Glomerular endothelial cell (primary cell): ENCODE measurements at regions not wholly inside any gene's neighbourhood (a gene's known extent, or its start where the extent isn't known, plus 50 kb on each side); places are given as distances from the start of the nearest gene placed in this dataset.
"Not testable (repeated sequence)": the region's sequence is repeated elsewhere in the genome, so short reads cannot be mapped to it uniquely, and the experiment has no call there.

Source experiments
- DNase-seq: peaks from one replicate; pipeline ENCODE4 v3.0.0-alpha.2; 2011; ENCODE audit warnings: low read depth, low spot score; ENCODE audit errors: extremely low read depth

DNA sequence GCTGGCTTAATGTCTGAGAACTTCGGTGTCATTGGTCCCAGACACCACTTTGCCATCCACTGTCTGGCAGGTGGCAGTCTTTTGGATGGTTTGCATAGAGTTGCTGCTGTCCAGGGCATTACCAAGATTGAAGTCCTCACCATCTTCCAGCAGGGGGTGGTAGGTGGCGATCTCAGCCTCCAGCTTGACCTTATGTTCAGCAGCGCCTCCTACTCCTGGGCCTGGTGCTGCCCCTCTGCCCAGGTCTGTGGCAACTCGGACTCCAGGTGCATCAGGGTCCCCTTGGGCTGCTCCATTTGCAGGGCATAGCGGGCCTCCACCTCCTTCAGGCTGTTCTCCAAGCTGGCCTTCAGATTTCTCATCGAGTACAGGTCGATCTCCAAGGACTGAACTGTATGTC lies 573.3 kb upstream of the NCAM2 start:
- no peak for DNase-seq

DNA sequence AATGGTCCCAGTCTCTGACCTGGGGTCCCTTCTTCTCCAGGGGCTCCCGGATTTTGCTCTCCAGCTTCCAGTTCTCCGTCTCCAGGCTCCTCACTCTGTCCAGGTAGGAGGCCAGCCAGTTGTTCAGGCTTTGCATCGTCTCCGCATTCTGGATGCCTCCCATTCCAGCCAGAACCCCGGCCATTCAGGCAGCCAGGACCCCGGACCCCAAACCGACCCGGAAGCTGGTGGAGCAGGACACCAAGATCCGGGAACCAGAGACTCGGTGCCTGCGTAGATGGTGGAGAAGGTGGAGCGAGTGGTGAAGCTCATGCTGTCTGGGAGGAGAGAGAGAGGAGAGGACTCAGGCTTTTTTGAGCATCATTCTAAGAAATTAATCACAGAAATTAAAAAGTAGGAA lies 572.4 kb upstream of the NCAM2 start:
- DNase-seq, result no peak

DNA sequence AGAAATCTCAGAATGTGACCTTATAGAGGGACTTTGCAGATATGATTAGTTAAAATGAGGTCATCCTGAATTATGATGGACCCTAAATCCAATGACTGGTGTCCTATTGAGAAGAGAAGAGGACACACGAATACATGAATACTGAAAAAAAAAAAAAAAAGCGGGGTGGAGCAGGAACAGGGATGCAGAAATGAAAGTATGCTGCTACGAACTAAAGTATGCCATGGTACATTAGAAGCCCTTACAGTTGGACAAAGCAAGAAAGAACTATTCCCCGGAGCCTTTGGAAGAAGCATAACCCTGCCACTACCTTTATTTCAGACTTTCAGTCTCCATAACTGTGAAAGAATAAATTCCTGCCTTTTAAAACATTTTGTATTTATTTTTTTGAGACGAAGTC lies 557.9 kb upstream of the NCAM2 start:
- DNase-seq, result no peak

DNA sequence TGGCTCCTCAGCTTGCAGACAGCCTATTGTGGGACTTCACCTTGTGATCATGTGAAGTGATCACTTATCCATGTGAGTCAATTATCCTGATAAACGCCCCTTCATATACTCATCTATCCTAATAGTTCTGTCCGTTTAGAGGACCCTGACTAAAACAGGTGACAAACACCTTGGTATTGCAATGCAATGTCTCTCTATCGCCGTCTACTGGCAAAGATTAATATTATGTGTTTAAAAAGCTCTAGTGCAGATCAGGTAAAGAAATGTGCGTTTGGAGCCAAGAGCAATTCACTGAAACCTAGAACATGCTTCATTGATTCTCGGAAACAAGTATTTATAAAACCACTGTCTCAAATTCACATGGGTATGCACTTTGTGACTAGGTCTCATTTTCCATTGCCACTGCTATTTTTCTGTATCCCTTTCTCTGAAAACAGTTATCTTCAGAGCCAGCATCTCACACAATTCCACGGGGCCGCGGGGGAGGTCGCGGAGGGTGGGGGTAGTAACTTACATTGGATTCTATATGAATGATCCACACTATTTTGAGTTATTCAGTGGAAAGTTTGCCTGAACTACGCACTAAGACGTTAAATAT lies 554.6 kb upstream of the NCAM2 start:
- DNase-seq, result no peak

DNA sequence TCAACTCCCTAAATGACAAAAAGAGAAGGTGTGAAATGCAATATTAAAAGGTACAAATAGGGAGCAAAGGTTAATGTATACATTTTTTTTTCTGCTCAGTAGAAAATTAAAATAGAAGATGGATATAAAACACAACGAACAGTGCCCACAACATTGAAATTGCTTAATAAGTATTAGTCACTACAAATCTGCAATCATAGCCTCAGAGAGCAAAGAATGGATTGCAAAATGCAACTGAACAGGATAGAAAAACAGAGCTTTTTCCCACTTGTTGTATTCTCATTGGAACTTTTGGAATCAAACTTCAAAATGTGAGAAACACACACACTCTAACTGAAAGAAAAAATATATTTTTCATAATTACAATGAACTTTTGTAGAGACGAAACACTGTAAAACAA lies 552.2 kb upstream of the NCAM2 start:
- DNase-seq, result no peak

DNA sequence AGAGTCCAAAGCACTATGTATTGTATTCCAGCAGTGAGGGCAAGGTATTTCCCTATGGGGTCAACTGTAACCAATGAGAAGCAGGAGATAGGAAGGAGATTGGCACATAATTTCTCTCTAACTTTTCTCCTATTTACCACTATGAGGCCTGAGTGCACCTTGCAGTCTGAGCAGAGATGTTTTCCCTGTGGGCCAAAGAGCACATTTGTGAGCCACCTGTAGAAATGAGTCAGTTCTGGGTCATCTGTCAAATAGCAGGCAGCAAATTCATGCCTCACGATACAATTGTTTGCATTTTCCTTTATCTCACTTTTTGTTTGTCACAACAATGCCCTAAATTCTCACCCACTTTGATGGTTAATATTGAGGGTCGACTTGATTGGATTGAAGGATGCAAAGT lies 547.2 kb upstream of the NCAM2 start:
- DNase-seq, result no peak

DNA sequence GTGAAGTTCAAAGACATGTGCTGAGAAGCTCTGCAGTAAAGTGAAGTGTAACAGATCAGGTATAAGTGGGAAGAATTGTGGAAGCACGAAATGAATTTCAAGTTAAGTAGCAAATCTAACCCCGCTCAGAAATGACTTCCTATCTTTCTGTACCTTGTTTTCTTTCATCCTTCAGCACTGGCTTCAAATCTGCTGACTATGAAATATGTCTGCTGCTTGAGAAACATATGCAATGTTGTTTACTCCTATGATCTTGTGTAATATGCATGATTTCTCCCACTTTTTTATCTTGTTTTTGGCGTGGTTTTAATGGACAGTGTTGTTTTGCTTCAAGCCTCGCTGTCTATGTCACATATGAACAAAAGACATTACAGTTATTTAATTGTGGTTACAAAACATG lies 545.3 kb upstream of the NCAM2 start:
- DNase-seq, result no peak

DNA sequence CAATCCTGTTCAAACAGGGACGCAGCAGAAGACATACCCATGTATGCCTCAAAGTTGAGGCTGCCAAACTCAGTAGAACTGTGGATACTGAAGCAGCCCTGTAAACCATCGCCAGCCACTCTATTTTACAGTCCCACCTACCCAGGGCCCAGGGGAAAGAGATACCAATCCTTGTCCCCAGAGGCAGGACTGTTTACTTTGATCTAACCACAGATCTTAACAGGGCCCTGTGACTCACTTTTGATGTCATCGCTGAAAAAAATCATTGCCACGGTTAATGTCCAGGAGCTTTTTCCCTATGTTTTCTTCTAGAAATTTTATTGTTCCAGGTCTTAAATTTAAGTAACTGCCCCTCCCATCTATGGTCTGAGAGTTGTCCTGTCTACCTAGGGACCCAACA lies 538.4 kb upstream of the NCAM2 start:
- no peak for DNase-seq

DNA sequence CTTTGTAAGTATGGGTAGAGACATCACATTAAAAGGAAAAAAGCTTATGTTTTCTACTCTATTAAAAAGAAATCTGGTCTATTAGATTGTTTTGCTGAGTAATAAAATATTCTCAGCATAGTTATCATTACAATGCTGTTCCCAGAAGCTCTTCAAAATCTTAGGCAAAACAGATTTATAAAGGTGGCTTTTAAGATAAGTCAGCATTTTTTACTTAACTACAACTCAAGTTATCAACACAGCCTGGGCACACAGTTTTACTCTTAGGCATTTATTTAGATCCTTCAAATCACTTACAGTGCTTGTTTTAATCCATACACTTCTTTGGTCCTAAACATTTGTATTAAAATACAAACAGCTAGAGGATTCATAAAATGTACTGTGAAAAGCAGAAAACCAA lies 534.8 kb upstream of the NCAM2 start:
- DNase-seq, result no peak

DNA sequence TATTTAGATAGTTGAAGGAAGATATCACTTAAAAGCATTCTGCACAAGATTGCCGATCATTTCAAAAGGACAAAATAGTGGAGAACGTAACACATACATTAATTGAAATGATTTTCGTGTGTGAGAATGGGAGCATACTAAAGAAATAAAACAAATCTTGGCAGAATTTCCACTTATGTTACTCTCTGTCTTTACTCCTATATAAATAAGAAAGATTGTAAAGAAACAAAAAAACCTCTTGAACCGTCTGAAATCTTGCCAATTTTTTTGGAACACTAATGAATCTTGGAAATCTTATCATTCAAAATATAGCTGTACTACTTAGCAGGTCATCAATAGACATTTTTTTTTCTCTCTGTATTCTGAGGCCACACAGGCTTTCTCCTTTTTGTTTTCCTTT lies 528.8 kb upstream of the NCAM2 start:
- no peak for DNase-seq

DNA sequence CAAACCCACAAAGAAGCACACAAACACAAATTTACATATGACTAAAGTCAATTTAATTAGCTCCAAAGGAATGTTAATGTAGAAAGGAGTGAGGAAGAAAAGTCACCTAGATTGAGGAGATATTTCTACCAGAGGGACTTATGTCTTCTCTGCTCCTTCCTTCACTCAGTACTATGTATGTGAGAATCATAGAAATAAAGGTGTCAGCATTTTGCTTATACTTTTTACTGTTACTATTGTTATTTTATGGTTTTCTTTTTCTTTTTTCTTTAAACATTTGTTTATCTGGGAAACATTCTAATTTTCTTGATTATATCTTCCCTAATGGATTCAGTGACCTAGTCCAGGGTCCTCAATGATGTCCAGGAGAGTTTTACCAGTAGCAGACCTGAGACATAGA lies 511.9 kb upstream of the NCAM2 start:
- no peak for DNase-seq

DNA sequence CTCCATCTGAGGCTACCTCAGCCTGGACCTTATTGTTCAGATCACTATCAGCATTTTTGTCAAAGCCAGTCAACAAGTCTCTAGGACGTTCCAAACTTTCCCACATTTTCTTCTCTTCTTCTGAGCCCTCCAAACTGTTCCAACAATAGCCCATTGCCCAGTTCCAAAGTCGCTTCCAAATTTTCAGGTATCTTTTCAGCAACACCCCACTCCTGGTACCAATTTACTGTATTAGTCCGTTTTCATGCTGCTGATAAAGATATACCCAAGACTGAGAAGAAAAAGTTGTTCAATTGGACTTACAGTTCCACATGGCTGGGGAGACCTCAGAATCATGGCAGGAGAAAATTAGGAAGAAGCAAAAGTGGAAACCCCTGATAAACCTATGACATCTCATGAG lies 495.3 kb upstream of the NCAM2 start:
- not testable (repeated sequence) for DNase-seq

DNA sequence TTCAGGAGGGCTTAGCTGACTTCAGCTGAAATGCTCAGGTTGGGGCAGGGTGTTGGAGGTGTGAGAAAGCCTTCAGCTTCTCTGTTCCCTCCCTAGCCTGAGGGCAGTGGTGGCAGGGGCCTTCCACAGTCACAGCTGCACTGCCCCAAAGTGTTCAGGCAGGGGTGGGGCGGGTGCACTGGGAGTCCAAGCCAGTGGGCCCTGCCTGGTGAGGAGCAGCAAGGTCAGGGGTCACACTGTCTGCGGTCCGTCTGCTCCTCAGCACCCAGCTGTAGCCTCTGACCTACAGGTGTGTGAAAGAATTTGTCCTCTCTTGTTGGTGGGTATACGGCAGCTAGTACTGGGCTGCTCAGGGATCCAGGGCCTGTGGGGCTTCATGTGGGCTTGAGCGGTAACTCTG lies 490.4 kb upstream of the NCAM2 start:
- DNase-seq, result no peak

DNA sequence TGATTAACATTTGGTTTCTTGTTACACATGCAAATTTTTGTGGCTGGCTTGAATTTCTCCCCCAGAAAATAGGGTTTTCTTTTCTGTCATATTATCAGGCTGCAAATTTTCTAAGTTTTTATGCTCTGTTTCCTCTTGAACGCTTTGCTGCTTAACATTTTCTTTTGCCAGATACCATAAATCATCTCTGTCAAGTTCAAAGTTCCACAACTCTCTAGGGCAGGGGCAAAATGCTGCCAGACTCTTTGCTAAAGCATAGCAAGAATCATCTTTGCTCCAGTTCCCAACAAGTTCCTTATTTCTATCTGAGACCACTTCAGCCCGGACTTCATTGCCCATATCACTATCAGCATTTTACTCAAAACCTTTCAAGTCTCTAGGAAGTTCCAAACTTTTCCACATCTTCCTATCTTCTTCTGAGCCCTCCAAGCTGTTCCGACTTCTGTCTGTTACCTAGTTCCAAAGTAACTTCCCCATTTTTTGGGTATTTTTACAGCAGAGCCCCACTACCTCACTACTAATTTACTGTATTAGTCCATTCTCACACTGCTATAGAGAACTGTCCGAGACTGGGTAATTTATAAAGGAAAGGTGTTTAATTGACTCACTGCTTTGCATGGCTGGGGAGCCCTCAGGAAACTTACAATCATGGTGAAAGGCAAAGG lies 486.9 kb upstream of the NCAM2 start:
- DNase-seq, result no peak

DNA sequence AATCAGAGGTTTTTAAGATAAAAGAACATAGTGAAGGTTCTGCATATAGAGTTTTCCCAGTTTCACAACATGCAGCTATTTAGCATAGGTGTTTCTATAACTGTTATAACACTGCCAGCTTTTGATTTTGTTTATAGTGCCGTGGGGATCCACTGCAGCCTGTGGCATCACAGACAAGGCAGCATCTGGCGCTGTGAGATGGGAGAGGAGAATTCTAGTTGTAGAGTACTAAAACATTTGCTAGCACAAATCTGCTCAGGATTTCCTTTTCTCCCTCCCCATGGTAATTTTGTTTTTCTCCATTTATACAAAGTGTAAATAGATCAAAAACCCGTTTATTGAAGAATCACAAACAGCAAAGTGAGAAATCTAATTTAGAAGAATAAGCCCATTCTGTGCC lies 482.8 kb upstream of the NCAM2 start:
- no peak for DNase-seq

DNA sequence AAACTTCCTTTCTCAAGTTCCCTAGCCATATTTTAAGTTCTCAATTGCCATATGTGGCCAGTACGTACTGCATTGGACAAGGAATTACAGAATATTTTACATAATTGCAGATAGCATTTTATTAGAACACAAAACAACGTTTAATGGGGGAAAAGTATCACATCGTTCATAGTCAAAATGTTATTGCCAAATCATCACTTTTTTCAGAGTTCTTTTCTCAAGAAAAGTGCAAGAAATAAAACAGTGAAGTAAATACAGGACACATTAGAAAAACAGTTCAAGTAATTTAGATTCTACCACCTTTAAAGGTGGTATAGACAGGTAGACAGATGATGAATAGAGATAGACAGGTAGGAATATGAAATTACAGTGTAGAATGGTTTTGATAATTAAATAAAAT lies 479.1 kb upstream of the NCAM2 start:
- no peak for DNase-seq

DNA sequence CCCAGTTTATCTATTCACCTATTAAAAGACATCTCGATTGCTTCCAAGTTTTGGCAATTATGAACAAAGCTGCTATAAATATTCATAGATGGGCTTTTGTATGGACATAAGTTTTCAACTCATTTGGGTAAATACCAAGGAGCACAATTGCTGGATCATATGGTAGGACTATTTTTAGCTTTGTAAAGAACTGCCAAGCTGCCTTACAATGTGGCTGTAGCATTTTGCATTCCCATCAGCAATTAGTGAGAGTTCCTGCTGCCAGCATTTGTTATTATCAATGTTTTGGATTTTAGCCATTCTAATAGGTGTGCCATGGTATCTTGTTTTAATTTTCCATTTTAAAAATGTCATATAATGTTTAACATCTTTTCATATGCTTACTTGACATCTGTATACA lies 475.6 kb upstream of the NCAM2 start:
- no peak for DNase-seq

DNA sequence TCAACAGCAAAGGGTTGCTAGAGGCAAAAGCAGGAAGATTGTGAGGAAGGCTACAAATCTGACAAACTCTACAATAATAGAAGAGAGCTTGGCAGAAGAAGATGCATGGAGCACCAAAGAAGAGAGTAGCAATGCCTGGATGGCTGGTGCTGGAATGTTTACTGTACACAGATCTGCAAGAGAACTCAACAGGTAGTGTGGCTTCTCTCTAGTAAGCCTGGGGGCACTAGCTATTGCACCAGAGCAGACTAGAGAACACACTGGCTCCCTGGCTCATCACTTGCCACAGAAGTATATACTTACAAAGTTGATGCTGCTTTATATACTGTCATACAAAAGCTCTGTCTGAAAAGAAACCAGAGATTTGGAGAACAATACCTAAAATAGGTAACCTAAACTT lies 475.0 kb upstream of the NCAM2 start:
- DNase-seq, result no peak

DNA sequence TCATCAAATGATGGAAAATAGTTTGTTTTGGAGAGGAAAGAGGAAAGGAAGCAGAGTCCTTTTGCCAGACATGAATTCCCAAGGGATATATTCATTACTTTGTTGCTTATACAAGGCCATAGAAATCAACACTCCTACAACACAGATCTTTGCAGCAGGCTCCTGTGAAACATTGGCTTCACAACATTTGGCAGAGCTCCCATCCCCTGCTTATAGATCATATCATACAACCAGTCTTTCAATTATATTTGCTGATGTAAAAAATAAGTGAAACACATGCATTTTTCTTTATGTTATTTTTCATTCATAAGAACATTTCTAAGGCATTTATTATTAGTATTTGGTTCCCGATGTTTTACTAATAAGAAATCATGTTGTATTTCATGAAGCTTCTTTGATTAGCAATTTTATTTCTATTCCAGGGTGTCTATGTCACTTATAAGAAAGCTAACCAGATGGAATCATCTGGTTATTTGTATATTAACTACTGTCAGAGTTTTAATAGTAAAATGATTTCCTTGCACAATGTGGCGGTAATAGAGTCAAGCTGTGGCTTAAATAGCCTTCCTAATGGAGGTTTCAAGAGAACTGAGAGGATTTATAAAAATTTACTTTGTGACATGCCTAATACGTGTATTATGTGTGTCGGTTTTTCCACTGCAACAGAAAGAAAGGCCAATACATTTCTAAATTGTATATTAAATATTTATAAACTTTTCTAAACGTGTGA lies 470.3 kb upstream of the NCAM2 start:
- DNase-seq, result no peak

DNA sequence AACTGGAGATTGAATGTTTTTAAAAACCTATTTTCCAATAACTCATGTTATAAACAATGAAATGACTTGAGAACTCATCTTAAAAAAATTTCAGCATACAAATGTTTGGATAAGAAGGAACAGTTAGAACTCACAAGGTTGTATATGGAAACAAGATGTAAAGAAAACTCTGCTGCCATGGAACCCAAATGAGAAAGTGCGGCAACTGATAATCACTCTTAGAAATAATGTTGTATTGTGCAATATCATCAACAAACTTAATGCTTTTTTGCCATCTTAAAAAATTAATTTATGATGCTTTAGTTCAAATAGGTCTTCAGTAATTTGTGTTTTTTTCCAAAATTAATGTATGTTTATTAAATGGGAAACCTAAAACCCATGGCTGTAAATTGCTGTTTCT lies 461.1 kb upstream of the NCAM2 start:
- DNase-seq, result no peak

DNA sequence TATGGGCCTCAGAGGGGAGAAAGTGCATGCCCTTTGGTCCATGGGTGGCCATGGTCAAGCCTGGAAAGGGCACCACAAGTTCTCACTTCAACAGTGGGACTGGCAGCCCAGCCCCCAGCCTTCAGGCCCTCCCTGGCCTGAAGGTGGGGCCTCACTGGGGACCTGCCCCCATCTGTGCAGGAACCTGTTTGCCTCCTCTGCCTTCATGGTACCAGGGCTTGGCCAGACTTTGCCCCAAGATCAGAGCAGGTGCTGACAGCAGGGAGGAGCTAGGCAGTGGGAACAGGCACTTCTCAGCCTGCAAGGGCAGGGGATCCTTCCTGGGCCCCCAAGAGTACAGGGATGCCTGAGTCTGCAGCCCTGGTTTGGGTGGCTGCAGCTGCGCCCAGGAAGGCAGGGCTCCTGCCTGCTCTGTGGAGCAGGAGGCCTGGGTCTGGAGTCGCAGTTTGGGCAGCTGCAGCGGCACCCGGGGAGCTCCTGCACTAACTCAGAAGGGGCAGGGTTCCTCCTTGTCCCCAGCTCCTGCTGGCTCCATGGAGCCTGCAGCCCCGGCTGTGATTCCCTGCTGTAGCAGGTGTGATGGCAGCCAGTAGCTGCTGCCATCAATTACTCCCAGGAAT lies 460.1 kb upstream of the NCAM2 start:
- DNase-seq, result no peak

DNA sequence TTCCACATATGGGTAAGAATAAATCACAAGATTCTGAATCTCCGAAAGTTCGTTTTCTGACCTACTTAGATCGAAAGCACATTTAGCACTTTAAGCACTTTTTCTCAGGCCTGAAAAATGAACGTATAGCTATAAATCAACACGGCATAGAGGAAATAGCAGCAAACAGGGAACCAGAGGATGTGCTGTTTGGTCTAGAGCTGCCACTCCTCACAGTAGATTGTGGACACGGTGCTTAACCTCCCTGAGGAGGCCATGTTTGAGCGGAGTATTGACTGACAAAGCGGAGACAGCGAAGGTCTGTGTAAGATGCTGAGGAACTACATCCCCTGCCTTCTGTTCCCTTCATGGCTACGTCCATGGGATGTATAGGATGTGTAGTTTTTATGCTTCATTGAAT lies 452.8 kb upstream of the NCAM2 start:
- no peak for DNase-seq
